ENCODE measurements at regions not wholly inside any gene's neighbourhood (a gene's known extent, or its start where the extent isn't known, plus 50 kb on each side); places are given as distances from the start of the nearest gene placed in this dataset.

DNA sequence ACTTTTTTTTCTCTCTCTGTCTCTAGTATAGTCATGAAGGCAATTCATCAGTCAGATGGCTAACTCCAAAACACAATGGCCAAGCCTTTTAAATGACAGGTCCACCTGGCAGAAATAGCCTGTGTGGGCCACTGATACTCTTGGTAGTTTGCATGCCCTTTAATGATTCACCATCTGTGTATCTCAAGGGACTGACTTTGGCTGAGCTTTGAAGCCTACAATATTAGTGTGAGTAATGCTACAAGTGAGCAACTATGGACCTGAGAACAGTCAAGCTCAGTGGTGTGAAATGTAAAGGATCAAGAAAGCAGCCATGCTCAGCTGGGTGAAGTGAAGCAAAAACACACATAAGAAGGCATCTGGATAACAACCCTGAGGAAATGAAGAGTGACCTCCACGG lies 506.9 kb downstream of the TLE1 start:
- TF ChIP-seq POLR2A (IDR thresholded peaks at IDR 0.05) = no peak
- TF ChIP-seq, protein P1, sequence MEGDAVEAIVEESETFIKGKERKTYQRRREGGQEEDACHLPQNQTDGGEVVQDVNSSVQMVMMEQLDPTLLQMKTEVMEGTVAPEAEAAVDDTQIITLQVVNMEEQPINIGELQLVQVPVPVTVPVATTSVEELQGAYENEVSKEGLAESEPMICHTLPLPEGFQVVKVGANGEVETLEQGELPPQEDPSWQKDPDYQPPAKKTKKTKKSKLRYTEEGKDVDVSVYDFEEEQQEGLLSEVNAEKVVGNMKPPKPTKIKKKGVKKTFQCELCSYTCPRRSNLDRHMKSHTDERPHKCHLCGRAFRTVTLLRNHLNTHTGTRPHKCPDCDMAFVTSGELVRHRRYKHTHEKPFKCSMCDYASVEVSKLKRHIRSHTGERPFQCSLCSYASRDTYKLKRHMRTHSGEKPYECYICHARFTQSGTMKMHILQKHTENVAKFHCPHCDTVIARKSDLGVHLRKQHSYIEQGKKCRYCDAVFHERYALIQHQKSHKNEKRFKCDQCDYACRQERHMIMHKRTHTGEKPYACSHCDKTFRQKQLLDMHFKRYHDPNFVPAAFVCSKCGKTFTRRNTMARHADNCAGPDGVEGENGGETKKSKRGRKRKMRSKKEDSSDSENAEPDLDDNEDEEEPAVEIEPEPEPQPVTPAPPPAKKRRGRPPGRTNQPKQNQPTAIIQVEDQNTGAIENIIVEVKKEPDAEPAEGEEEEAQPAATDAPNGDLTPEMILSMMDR (IDR thresholded peaks at IDR 0.05) = no peak

Measured in adrenal gland (tissue), 5 donors.